ENCODE measurements at regions not wholly inside any gene's neighbourhood (a gene's known extent, or its start where the extent isn't known, plus 50 kb on each side); places are given as distances from the start of the nearest gene placed in this dataset.

GRCh38 chr16:35370617-35371016 lies 1911.2 kb downstream of the TP53TG3F start:
- ChIA-PET CTCF (no interaction called here), POLR2A (no interaction called here)
- DNase-seq (ENCODE audit: low read depth, low spot score): no peak
- no peak overlapping the region for H3K4me3 ChIP-seq (ENCODE audit: low read depth, low read length)
- TF ChIP-seq CTCF (IDR thresholded peaks at IDR 0.05; ENCODE audit: insufficient read depth, low read length, missing control alignments): no peak

GRCh38 chr16:35377142-35377541 lies 1917.7 kb downstream of the TP53TG3F start:
- POLR2A ChIA-PET: no interaction called here
- no peak for DNase-seq (ENCODE audit: low read depth, low spot score)
- no peak overlapping the region for H3K4me3 ChIP-seq (ENCODE audit: low read depth, low read length)
- no peak for TF ChIP-seq CTCF (IDR thresholded peaks at IDR 0.05; ENCODE audit: insufficient read depth, low read length, missing control alignments)
- CTCF ChIA-PET: no interaction called here

GRCh38 chr16:35386619-35387018 lies 1927.2 kb downstream of the TP53TG3F start:
- TF ChIP-seq CTCF (IDR thresholded peaks at IDR 0.05; ENCODE audit: insufficient read depth, low read length, missing control alignments): no peak
- ChIA-PET POLR2A (no interaction called here), CTCF (no interaction called here)
- H3K4me3 ChIP-seq (ENCODE audit: low read depth, low read length): no peak overlapping the region
- no peak for DNase-seq (ENCODE audit: low read depth, low spot score)

GRCh38 chr16:35391328-35391727 lies 1931.9 kb downstream of the TP53TG3F start:
- DNase-seq (ENCODE audit: low read depth, low spot score): no peak
- ChIA-PET POLR2A (no interaction called here), CTCF (no interaction called here)
- H3K4me3 ChIP-seq (ENCODE audit: low read depth, low read length): no peak overlapping the region
- no peak for TF ChIP-seq CTCF (IDR thresholded peaks at IDR 0.05; ENCODE audit: insufficient read depth, low read length, missing control alignments)

- DNase-seq (ENCODE audit: low read depth, low spot score): no peak
- H3K4me3 ChIP-seq (ENCODE audit: low read depth, low read length): no peak overlapping the region
- ChIA-PET CTCF (no interaction called here), POLR2A (no interaction called here)
- TF ChIP-seq CTCF (IDR thresholded peaks at IDR 0.05; ENCODE audit: insufficient read depth, low read length, missing control alignments): no peak
These were observed 1938.8 kb downstream of the TP53TG3F start for GRCh38 chr16:35398180-35398579.

GRCh38 chr16:35399133-35399532 lies 1939.7 kb downstream of the TP53TG3F start:
- ChIA-PET CTCF (no interaction called here), POLR2A (no interaction called here)
- no peak overlapping the region for H3K4me3 ChIP-seq (ENCODE audit: low read depth, low read length)
- DNase-seq (ENCODE audit: low read depth, low spot score): no peak
- no peak for TF ChIP-seq CTCF (IDR thresholded peaks at IDR 0.05; ENCODE audit: insufficient read depth, low read length, missing control alignments)

Measured in AG04449 (cell line).